HepG2 (cell line): ENCODE measurements at regions not wholly inside any gene's neighbourhood (a gene's known extent, or its start where the extent isn't known, plus 50 kb on each side); places are given as distances from the start of the nearest gene placed in this dataset.

Experiments
- ATAC-seq: fragments of 200-7000 bp; cut with Tn5 transposase; 3 replicates; pipeline ENCODE4 v1.9.1; 2020; ENCODE audit warnings: mild to moderate bottlenecking, moderate library complexity
- BruUV-seq: library from RNA; stranded (reverse); fragments of 400-500 nt; replicated peaks from 2 replicates; lab custom pipeline; 2021; lab: Mats Ljungman, UMichigan
- CTCF ChIA-PET: fragments of 300-600 bp; formaldehyde crosslinking; extraction: SDS; loops from one replicate; lab custom pipeline; 2021; ENCODE audit warnings: low total read pairs, inconsistent platforms, low intra/inter-chr PET ratio; lab: Yijun Ruan, JAX
- POLR2A ChIA-PET: fragments of 350-600 bp; sonication (Branson Sonifier 250); formaldehyde crosslinking; loops from one replicate; lab custom pipeline; 2020; ENCODE audit warnings: antibody characterized with exemption, inconsistent platforms; lab: Yijun Ruan, JAX
- DNase-seq: peaks from one replicate; pipeline ENCODE4 v3.0.0-alpha.2; 2015; ENCODE audit warnings: low spot score
- FAIRE-seq: peaks from 3 replicates; lab custom pipeline; 2011; peaks lifted over from hg19 to GRCh38; lab: Jason Lieb, UNC
- H2AFZ ChIP-seq: one replicate; pipeline ENCODE4 v1.6.1; 2011; ENCODE audit warnings: low read length, inconsistent platforms
- H3K27ac ChIP-seq: fragments of 300-600 bp; 3 replicates; pipeline ENCODE4 v1.8.0; 2011; ENCODE audit warnings: mixed run types, mild to moderate bottlenecking, mixed read lengths, low read length, inconsistent platforms; ENCODE audit not compliant: insufficient read depth; ENCODE audit errors: extremely low read length
- H3K27me3 ChIP-seq, 2 experiments: fragments of 200-600 bp in 1 of 2; 2 replicates in 1 of 2; 3 replicates in 1 of 2; pipeline versions ENCODE4 v1.6.0 to v1.8.0; 2011; ENCODE audit warnings: low read length in 2 of 2, mild to moderate bottlenecking in 2 of 2, moderate library complexity in 2 of 2, inconsistent platforms in 1 of 2; ENCODE audit not compliant: insufficient read depth in 2 of 2, control insufficient read depth in 1 of 2
- H3K36me3 ChIP-seq, 2 experiments: fragments of 200-600 bp in 1 of 2; replicated peaks in 1 of 2; 2 replicates in 1 of 2; 3 replicates in 1 of 2; pipeline versions ENCODE4 v1.5.1 to v1.8.0; 2011; ENCODE audit warnings: low read length in 2 of 2, inconsistent platforms in 1 of 2; ENCODE audit not compliant: insufficient read depth in 2 of 2, control insufficient read depth in 1 of 2
- H3K4me1 ChIP-seq: 2 replicates; pipeline ENCODE4 v1.5.1; 2012; ENCODE audit warnings: low read length, inconsistent platforms; ENCODE audit not compliant: insufficient read depth
- H3K4me2 ChIP-seq: 2 replicates; pipeline ENCODE4 v1.6.0; 2011; ENCODE audit warnings: low read depth, low read length, inconsistent platforms
- H3K4me3 ChIP-seq, 3 experiments: fragments of 200-600 bp in 1 of 3; sonication (generic), shearing (Covaris generic) in 1 of 3; replicated peaks in 1 of 3; 2 replicates each; pipeline ENCODE4 v1.5.1; 2011 to 2016; ENCODE audit warnings: low read length in 3 of 3, inconsistent platforms in 2 of 3, low read depth in 2 of 3, mild to moderate bottlenecking in 2 of 3, control low read depth in 1 of 3, mixed read lengths in 1 of 3; ENCODE audit not compliant: insufficient read depth in 1 of 3
- H3K79me2 ChIP-seq: one replicate; pipeline ENCODE4 v1.6.1; 2011; ENCODE audit warnings: low read length, inconsistent platforms; ENCODE audit not compliant: insufficient read depth
- H3K9ac ChIP-seq: 2 replicates; pipeline ENCODE4 v1.6.0; 2011; ENCODE audit warnings: mild to moderate bottlenecking, low read depth, low read length, inconsistent platforms; ENCODE audit not compliant: insufficient read depth
- H3K9me3 ChIP-seq: 2 replicates; pipeline ENCODE4 v1.5.1; 2012; ENCODE audit warnings: mild to moderate bottlenecking, low read length
- H4K20me1 ChIP-seq: 2 replicates; pipeline ENCODE4 v1.6.0; 2011; ENCODE audit warnings: inconsistent platforms, mild to moderate bottlenecking, low read length, moderate library complexity; ENCODE audit not compliant: insufficient read depth
- CREM ChIP-seq, 2 experiments: sonication (generic) in 1 of 2; formaldehyde crosslinking in 1 of 2; IDR thresholded peaks; 2 replicates each; pipeline versions ENCODE4 v1.4.0 to v1.6.1; 2016 to 2020; ENCODE audit warnings: antibody characterized with exemption in 1 of 2, mild to moderate bottlenecking in 1 of 2, missing genetic modification reagents in 1 of 2
- EP300 ChIP-seq, 3 experiments: sonication (generic) in 1 of 3; formaldehyde crosslinking in 1 of 3; IDR thresholded peaks; 2 replicates each; pipeline versions ENCODE4 v1.5.1 to v1.6.1; 2011 to 2020; ENCODE audit warnings: low read depth in 2 of 3, low read length in 2 of 3, borderline replicate concordance in 1 of 3, improper control_type of control experiment in 1 of 3, mild to moderate bottlenecking in 1 of 3, missing genetic modification reagents in 1 of 3, moderate library complexity in 1 of 3
- MZF1 ChIP-seq: sonication (generic); formaldehyde crosslinking; IDR thresholded peaks from 2 replicates; pipeline ENCODE4 v1.8.1; 2023; ENCODE audit warnings: mild to moderate bottlenecking, missing genetic modification reagents, borderline replicate concordance
- POLR2AphosphoS5 ChIP-seq: IDR thresholded peaks from 2 replicates; pipeline ENCODE4 v1.6.1; 2012; ENCODE audit warnings: low read depth, low read length
- RFX3 ChIP-seq: IDR thresholded peaks from 2 replicates; pipeline ENCODE4 v1.6.1; 2016; ENCODE audit warnings: missing biosample characterization, missing genetic modification reagents
- SKIL ChIP-seq: sonication (generic); formaldehyde crosslinking; IDR thresholded peaks from 2 replicates; pipeline ENCODE4 v1.8.0; 2022; ENCODE audit warnings: missing genetic modification reagents, mild to moderate bottlenecking, moderate library complexity, borderline replicate concordance
- THAP8 ChIP-seq: sonication (generic); formaldehyde crosslinking; IDR thresholded peaks from 2 replicates; pipeline ENCODE4 v1.5.1; 2020; ENCODE audit warnings: missing genetic modification reagents, mild to moderate bottlenecking, borderline replicate concordance
- ZBTB46 ChIP-seq: sonication (generic); formaldehyde crosslinking; IDR thresholded peaks from 2 replicates; pipeline ENCODE4 v1.4.0; 2020; ENCODE audit warnings: mild to moderate bottlenecking, missing genetic modification reagents, borderline replicate concordance
- ZNF138 ChIP-seq: sonication (generic); formaldehyde crosslinking; IDR thresholded peaks from 2 replicates; pipeline ENCODE4 v1.5.0; 2020; ENCODE audit warnings: mild to moderate bottlenecking, low read depth, missing genetic modification reagents
- ZNF558 ChIP-seq: sonication (generic); formaldehyde crosslinking; IDR thresholded peaks from 2 replicates; pipeline ENCODE4 v1.9.0; 2022; ENCODE audit warnings: mild to moderate bottlenecking, missing genetic modification reagents, borderline replicate concordance
- ZNF83 ChIP-seq: sonication (generic); formaldehyde crosslinking; IDR thresholded peaks from 2 replicates; pipeline ENCODE4 v1.4.0; 2020; ENCODE audit warnings: missing genetic modification reagents, mild to moderate bottlenecking, borderline replicate concordance
- WGBS: methylation state at CpG from one replicate; pipeline ENCODE4 v1.1.6; 2017; ENCODE audit warnings: low lambda C conversion rate; 5-methylcytosine and 5-hydroxymethylcytosine counted together
- in situ Hi-C: cut with HindIII; loops from 2 replicates; pipeline ENCODE4 v1.10.0; 2017; ENCODE audit warnings: low pct_unique_long_range_greater_than_20kb; ENCODE audit not compliant: extremely low pct_ligation_motif_present
- intact Hi-C: fragments of 100-400 bp; cut with micrococcal nuclease; formaldehyde crosslinking; loops from one replicate; pipeline ENCODE4 v1.10.0; 2022; ENCODE audit not compliant: unreplicated experiment

- Histone ChIP-seq H4K20me1 (no peaks in the 10 kb centered on the region), H3K9me3 (peaks cover 80% of the 10 kb centered on the region), H3K9ac (no peak overlapping the region), H3K4me3 (no peak overlapping the region), H2AFZ (no peak overlapping the region), H3K27ac (no peak overlapping the region), H3K79me2 (no peaks in the 10 kb centered on the region), H3K4me1 (no peaks in the 10 kb centered on the region), H3K36me3 (no peaks in the 10 kb centered on the region), H3K27me3 (no peaks in the 10 kb centered on the region), H3K4me2 (no peak overlapping the region)
- FAIRE-seq: no peak
- 3% methylated on average over 1 of the region's 1 CpG for WGBS
- BruUV-seq: no TSS peak
- in situ Hi-C loops (no loop called here), intact Hi-C loops (no loop called here)
- TF ChIP-seq RFX3 (CRISPR knock-in tag) (no peak), THAP8 (CRISPR knock-in tag) (no peak), EP300 (IDR thresholded peaks at IDR 0.05; ENCODE audit: low read depth in 2 of 2, low read length in 2 of 2) (no peak), EP300 (CRISPR knock-in tag; IDR thresholded peaks at IDR 0.05; ENCODE audit: borderline replicate concordance) (no peak), ZNF558 (CRISPR knock-in tag) (no peak), CREM (IDR thresholded peaks at IDR 0.05) (no peak), CREM (CRISPR knock-in tag; IDR thresholded peaks at IDR 0.05) (no peak), MZF1 (CRISPR knock-in tag) (no peak), POLR2AphosphoS5 (no peak), SKIL (CRISPR knock-in tag) (no peak), ZNF83 (CRISPR knock-in tag) (no peak), ZNF138 (CRISPR knock-in tag) (no peak), ZBTB46 (CRISPR knock-in tag) (no peak)
- ATAC-seq: no peak
- ChIA-PET CTCF (no interaction called here), POLR2A (no interaction called here)
- DNase-seq: no peak
These were observed 664.2 kb downstream of the SORCS1 start for GRCh38 chr10:106500041-106500924.
